ENCODE measurements at regions not wholly inside any gene's neighbourhood (a gene's known extent, or its start where the extent isn't known, plus 50 kb on each side); places are given as distances from the start of the nearest gene placed in this dataset.

DNA sequence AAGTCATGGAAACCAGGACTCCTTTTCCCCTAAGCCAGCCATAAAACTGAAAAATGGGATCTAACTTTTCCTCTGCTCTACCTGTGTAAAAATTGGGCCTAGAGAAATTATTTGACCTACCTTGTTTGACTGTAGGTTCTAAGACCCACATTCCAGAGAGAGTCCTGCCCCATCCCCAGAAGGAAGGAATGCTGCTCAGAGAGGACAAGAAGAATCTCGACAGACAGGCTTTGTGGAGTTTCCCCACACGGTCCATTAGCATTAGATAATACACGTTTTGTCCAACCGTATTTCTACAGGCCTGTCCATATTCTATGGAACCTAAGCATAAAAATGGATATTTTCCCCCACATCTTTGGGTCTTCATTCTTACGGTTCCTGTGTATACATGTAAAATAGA lies 403.3 kb downstream of the METTL4 start:
- H3K27me3 Mint-ChIP-seq (ENCODE audit: insufficient read depth), result peaks cover 44% of the 10 kb centered on the region
- no peaks in the 10 kb centered on the region for H3K4me1 ChIP-seq (ENCODE audit: control insufficient read depth, insufficient read depth, low read length)
- no peak overlapping the region for H3K4me3 Mint-ChIP-seq
- H3K4me3 ChIP-seq (ENCODE audit: low read length), result no peak overlapping the region
- no peak overlapping the region for H3K27ac ChIP-seq (ENCODE audit: low read depth, low read length)
- peaks cover 15% of the 10 kb centered on the region for H3K9me3 Mint-ChIP-seq
- no peaks in the 10 kb centered on the region for H3K4me1 Mint-ChIP-seq
- peaks cover 26% of the 10 kb centered on the region for H3K9me3 ChIP-seq (ENCODE audit: control insufficient read depth, low read length)
- 97 to 100% methylated on average over 2 to 4 of the region's 5 CpGs for WGBS, 2 experiments (ENCODE audit: insufficient coverage in 1 of 2, insufficient read length in 1 of 2)
- no peak for DNase-seq
- TF ChIP-seq, protein P1, sequence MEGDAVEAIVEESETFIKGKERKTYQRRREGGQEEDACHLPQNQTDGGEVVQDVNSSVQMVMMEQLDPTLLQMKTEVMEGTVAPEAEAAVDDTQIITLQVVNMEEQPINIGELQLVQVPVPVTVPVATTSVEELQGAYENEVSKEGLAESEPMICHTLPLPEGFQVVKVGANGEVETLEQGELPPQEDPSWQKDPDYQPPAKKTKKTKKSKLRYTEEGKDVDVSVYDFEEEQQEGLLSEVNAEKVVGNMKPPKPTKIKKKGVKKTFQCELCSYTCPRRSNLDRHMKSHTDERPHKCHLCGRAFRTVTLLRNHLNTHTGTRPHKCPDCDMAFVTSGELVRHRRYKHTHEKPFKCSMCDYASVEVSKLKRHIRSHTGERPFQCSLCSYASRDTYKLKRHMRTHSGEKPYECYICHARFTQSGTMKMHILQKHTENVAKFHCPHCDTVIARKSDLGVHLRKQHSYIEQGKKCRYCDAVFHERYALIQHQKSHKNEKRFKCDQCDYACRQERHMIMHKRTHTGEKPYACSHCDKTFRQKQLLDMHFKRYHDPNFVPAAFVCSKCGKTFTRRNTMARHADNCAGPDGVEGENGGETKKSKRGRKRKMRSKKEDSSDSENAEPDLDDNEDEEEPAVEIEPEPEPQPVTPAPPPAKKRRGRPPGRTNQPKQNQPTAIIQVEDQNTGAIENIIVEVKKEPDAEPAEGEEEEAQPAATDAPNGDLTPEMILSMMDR (conservative IDR thresholded peaks at IDR 0.05), result no peak
- H3K9ac ChIP-seq (ENCODE audit: extremely low read depth, low read length, poor library complexity, severe bottlenecking), result no peak overlapping the region
- peaks cover 44% of the 10 kb centered on the region for H3K27me3 ChIP-seq (ENCODE audit: control insufficient read depth, insufficient read depth, low read length, poor library complexity, severe bottlenecking)
- no peaks in the 10 kb centered on the region for H3K36me3 ChIP-seq (ENCODE audit: control insufficient read depth, insufficient read depth, low read length)
- no peak overlapping the region for H3K27ac Mint-ChIP-seq
- H3K36me3 Mint-ChIP-seq (ENCODE audit: low read depth), result no peaks in the 10 kb centered on the region

GRCh38 chr18:2169656-2170055 lies 401.6 kb downstream of the METTL4 start:
- H3K4me1 ChIP-seq (ENCODE audit: control insufficient read depth, insufficient read depth, low read length), result no peaks in the 10 kb centered on the region
- no peak overlapping the region for H3K4me3 ChIP-seq (ENCODE audit: low read length)
- peaks cover 29% of the 10 kb centered on the region for H3K9me3 ChIP-seq (ENCODE audit: control insufficient read depth, low read length)
- TF ChIP-seq, protein P1 (conservative IDR thresholded peaks at IDR 0.05), result no peak
- Mint-ChIP-seq H3K4me1 (no peaks in the 10 kb centered on the region), H3K9me3 (peaks cover 15% of the 10 kb centered on the region), H3K27ac (no peak overlapping the region), H3K36me3 (ENCODE audit: low read depth) (no peaks in the 10 kb centered on the region), H3K27me3 (ENCODE audit: insufficient read depth) (peaks cover 60% of the 10 kb centered on the region), H3K4me3 (no peak overlapping the region)
- DNase-seq, result no peak
- H3K27ac ChIP-seq (ENCODE audit: low read depth, low read length), result no peak overlapping the region
- H3K36me3 ChIP-seq (ENCODE audit: control insufficient read depth, insufficient read depth, low read length), result no peaks in the 10 kb centered on the region
- peaks cover 61% of the 10 kb centered on the region for H3K27me3 ChIP-seq (ENCODE audit: control insufficient read depth, insufficient read depth, low read length, poor library complexity, severe bottlenecking)
- no peak overlapping the region for H3K9ac ChIP-seq (ENCODE audit: extremely low read depth, low read length, poor library complexity, severe bottlenecking)

GRCh38 chr18:2171840-2172625 lies 399.3 kb downstream of the METTL4 start:
- 81 to 88% methylated on average over 2 to 5 of the region's 5 CpGs for WGBS, 2 experiments (ENCODE audit: insufficient coverage in 1 of 2, insufficient read length in 1 of 2)
- Mint-ChIP-seq H3K9me3 (peaks cover 9% of the 10 kb centered on the region), H3K27me3 (ENCODE audit: insufficient read depth) (peaks cover 79% of the 10 kb centered on the region), H3K36me3 (ENCODE audit: low read depth) (no peaks in the 10 kb centered on the region), H3K27ac (no peak overlapping the region), H3K4me3 (no peak overlapping the region), H3K4me1 (peaks cover 9% of the 10 kb centered on the region)
- peaks cover 70% of the 10 kb centered on the region for H3K27me3 ChIP-seq (ENCODE audit: control insufficient read depth, insufficient read depth, low read length, poor library complexity, severe bottlenecking)
- H3K4me1 ChIP-seq (ENCODE audit: control insufficient read depth, insufficient read depth, low read length), result no peaks in the 10 kb centered on the region
- no peak overlapping the region for H3K4me3 ChIP-seq (ENCODE audit: low read length)
- H3K36me3 ChIP-seq (ENCODE audit: control insufficient read depth, insufficient read depth, low read length), result no peaks in the 10 kb centered on the region
- TF ChIP-seq, protein P1 (conservative IDR thresholded peaks at IDR 0.05), result no peak
- H3K9me3 ChIP-seq (ENCODE audit: control insufficient read depth, low read length), result peaks cover 18% of the 10 kb centered on the region
- no peak overlapping the region for H3K9ac ChIP-seq (ENCODE audit: extremely low read depth, low read length, poor library complexity, severe bottlenecking)
- no peak for DNase-seq
- H3K27ac ChIP-seq (ENCODE audit: low read depth, low read length), result no peak overlapping the region
